Fibroblast of lung (primary cell): ENCODE measurements at regions not wholly inside any gene's neighbourhood (a gene's known extent, or its start where the extent isn't known, plus 50 kb on each side); places are given as distances from the start of the nearest gene placed in this dataset.

Source experiments
- DNase-seq, 2 donors: peaks; one replicate each; pipeline versions ENCODE4 v3.0.0 to v3.0.0-alpha.2; 2010; ENCODE audit warnings: low read depth in 2 of 2
- H2AFZ ChIP-seq: 2 replicates; pipeline ENCODE4 v1.5.1; 2012; ENCODE audit warnings: low read length, control low read depth, inconsistent platforms
- H3K27ac ChIP-seq: 2 replicates; pipeline ENCODE4 v1.5.1; 2011; ENCODE audit warnings: low read length, control low read depth; ENCODE audit not compliant: insufficient read depth
- H3K27me3 ChIP-seq: 2 replicates; pipeline ENCODE4 v1.5.1; 2011; ENCODE audit warnings: mild to moderate bottlenecking, low read length; ENCODE audit not compliant: control insufficient read depth, insufficient read depth
- H3K36me3 ChIP-seq: 2 replicates; pipeline ENCODE4 v1.5.1; 2011; ENCODE audit warnings: low read length; ENCODE audit not compliant: control insufficient read depth, insufficient read depth
- H3K4me1 ChIP-seq: 2 replicates; pipeline ENCODE4 v1.5.1; 2011; ENCODE audit warnings: low read length; ENCODE audit not compliant: control insufficient read depth, insufficient read depth; ENCODE audit errors: extremely low read depth
- H3K4me2 ChIP-seq: 2 replicates; pipeline ENCODE4 v1.5.1; 2011; ENCODE audit warnings: low read length, control low read depth; ENCODE audit not compliant: insufficient read depth; ENCODE audit errors: extremely low read depth
- H3K4me3 ChIP-seq, 4 experiments: fragments of 200-600 bp in 1 of 4; sonication (generic) in 1 of 4; replicated peaks in 1 of 4; 2 replicates each; pipeline ENCODE4 v1.5.1; 2011 to 2016; ENCODE audit warnings: low read length in 4 of 4, low read depth in 3 of 4, mild to moderate bottlenecking in 3 of 4, control low read depth in 2 of 4, inconsistent platforms in 1 of 4, mixed read lengths in 1 of 4; ENCODE audit not compliant: insufficient read depth in 1 of 4; ENCODE audit errors: control extremely low read depth in 1 of 4
- H3K79me2 ChIP-seq: 2 replicates; pipeline ENCODE4 v1.5.1; 2012; ENCODE audit warnings: mild to moderate bottlenecking, low read length, inconsistent platforms; ENCODE audit not compliant: control insufficient read depth, insufficient read depth
- H3K9ac ChIP-seq: 2 replicates; pipeline ENCODE4 v1.5.1; 2011; ENCODE audit warnings: mild to moderate bottlenecking, low read length, control low read depth; ENCODE audit not compliant: insufficient read depth
- H3K9me3 ChIP-seq: 2 replicates; pipeline ENCODE4 v1.5.1; 2012; ENCODE audit warnings: low read depth, low read length; ENCODE audit not compliant: control insufficient read depth, insufficient read depth
- H4K20me1 ChIP-seq: 2 replicates; pipeline ENCODE4 v1.5.1; 2011; ENCODE audit warnings: low read length; ENCODE audit not compliant: control insufficient read depth, insufficient read depth; ENCODE audit errors: extremely low read depth
- EZH2 ChIP-seq: IDR thresholded peaks from 2 replicates; pipeline ENCODE4 v1.5.1; 2012; ENCODE audit warnings: low read length, control low read depth, mild to moderate bottlenecking; ENCODE audit errors: missing control alignments
- TF ChIP-seq, protein P1 (sequence below), 2 donors: IDR thresholded peaks in 1 of 2; conservative IDR thresholded peaks in 1 of 2; 1 replicate in 1 of 2; 2 replicates in 1 of 2; pipeline ENCODE4 v1.5.1; 2011 to 2012; ENCODE audit warnings: low read length in 2 of 2, control low read depth in 1 of 2, inconsistent platforms in 1 of 2, low read depth in 1 of 2, mild to moderate bottlenecking in 1 of 2

DNA sequence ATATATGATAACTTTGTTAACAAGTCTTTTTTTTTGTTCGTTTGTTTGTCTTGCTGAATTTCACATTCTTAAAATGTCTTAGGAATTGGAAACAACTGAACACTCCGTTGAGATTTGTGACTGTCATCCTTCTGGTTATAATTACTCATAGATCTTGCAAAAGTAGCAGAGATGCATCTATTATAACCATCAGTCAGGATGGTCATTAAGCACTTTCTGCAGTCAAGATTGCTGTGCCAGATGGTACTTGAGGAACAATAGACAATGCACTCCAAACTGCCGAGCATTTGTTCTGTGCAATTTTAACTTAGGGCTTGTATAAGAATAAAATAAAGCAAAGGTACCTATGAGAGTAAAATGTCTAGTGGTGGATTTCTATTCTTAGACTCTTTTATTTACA, 710.1 kb upstream of the KCND2 start:
- no peak for TF ChIP-seq EZH2
- TF ChIP-seq, protein P1, sequence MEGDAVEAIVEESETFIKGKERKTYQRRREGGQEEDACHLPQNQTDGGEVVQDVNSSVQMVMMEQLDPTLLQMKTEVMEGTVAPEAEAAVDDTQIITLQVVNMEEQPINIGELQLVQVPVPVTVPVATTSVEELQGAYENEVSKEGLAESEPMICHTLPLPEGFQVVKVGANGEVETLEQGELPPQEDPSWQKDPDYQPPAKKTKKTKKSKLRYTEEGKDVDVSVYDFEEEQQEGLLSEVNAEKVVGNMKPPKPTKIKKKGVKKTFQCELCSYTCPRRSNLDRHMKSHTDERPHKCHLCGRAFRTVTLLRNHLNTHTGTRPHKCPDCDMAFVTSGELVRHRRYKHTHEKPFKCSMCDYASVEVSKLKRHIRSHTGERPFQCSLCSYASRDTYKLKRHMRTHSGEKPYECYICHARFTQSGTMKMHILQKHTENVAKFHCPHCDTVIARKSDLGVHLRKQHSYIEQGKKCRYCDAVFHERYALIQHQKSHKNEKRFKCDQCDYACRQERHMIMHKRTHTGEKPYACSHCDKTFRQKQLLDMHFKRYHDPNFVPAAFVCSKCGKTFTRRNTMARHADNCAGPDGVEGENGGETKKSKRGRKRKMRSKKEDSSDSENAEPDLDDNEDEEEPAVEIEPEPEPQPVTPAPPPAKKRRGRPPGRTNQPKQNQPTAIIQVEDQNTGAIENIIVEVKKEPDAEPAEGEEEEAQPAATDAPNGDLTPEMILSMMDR (conservative IDR thresholded peaks at IDR 0.05 in 1 of 2, IDR thresholded peaks at IDR 0.05 in 1 of 2; ENCODE audit: low read depth in 1 of 2, low read length in 2 of 2) = no peak
- Histone ChIP-seq H3K27me3 (no peaks in the 10 kb centered on the region), H3K36me3 (no peaks in the 10 kb centered on the region), H2AFZ (no peak overlapping the region), H3K4me2 (no peak overlapping the region), H3K79me2 (no peaks in the 10 kb centered on the region), H4K20me1 (no peaks in the 10 kb centered on the region), H3K9me3 (no peaks in the 10 kb centered on the region), H3K9ac (no peak overlapping the region), H3K27ac (no peak overlapping the region), H3K4me1 (no peaks in the 10 kb centered on the region), H3K4me3 (no peak overlapping the region)
- no peak for DNase-seq

DNA sequence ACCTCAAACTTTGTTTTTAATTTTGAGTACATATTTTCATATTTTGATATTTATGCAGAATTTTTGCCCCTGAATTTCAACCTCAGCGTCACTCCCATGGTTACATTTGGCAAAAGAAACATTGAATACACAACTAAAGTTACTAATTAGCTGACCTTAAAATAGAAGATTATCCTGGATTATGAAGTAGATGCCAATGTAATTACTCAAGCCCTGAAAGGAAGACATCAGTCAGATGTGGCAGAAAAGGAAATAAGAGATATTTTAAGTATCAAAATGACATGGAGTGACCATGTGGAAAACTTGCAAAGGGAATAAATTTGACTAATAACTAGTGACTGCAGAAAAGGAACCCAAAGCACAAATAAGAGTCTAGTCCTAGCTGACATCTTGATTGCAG, 701.3 kb upstream of the KCND2 start:
- no peak overlapping the region for H3K27ac ChIP-seq
- no peak for DNase-seq
- H4K20me1 ChIP-seq = no peaks in the 10 kb centered on the region
- no peaks in the 10 kb centered on the region for H3K36me3 ChIP-seq
- H2AFZ ChIP-seq = no peak overlapping the region
- no peak overlapping the region for H3K4me3 ChIP-seq
- H3K9ac ChIP-seq = no peak overlapping the region
- H3K79me2 ChIP-seq = no peaks in the 10 kb centered on the region
- H3K9me3 ChIP-seq = no peaks in the 10 kb centered on the region
- H3K4me2 ChIP-seq = no peak overlapping the region
- no peaks in the 10 kb centered on the region for H3K4me1 ChIP-seq
- H3K27me3 ChIP-seq = no peaks in the 10 kb centered on the region
- TF ChIP-seq, protein P1 (conservative IDR thresholded peaks at IDR 0.05 in 1 of 2, IDR thresholded peaks at IDR 0.05 in 1 of 2; ENCODE audit: low read depth in 1 of 2, low read length in 2 of 2) = no peak
- TF ChIP-seq EZH2 = no peak

DNA sequence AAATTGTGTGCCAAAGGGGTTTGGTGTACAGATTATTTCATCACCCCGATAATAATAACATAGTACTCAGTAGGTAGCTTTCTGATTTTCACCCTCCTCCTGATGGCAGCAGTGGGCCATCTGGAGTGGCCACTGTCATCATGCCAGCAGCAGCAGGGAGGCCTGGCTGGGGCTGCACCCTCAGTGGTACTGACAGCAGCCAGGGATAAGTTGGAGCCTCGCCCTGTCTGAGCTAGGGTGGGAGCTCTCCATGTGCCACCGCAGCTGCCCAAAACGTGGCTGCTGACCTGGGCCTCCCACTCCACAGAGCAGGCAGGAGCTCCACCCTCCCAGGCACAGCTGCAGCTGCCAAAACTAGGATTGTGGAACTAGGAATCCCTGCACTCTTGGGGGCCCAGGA, 700.8 kb upstream of the KCND2 start:
- no peaks in the 10 kb centered on the region for H3K79me2 ChIP-seq
- TF ChIP-seq, protein P1 (conservative IDR thresholded peaks at IDR 0.05 in 1 of 2, IDR thresholded peaks at IDR 0.05 in 1 of 2; ENCODE audit: low read depth in 1 of 2, low read length in 2 of 2) = no peak
- TF ChIP-seq EZH2 = no peak

More for the DNA sequence above, 700.8 kb upstream of the KCND2 start:
- Histone ChIP-seq H4K20me1 (no peaks in the 10 kb centered on the region), H3K4me3 (no peak overlapping the region), H3K9ac (no peak overlapping the region), H3K9me3 (no peaks in the 10 kb centered on the region), H3K36me3 (no peaks in the 10 kb centered on the region), H3K4me2 (no peak overlapping the region), H3K4me1 (no peaks in the 10 kb centered on the region), H3K27me3 (no peaks in the 10 kb centered on the region), H2AFZ (no peak overlapping the region), H3K27ac (no peak overlapping the region)
- DNase-seq = no peak
